A673 (cell line): ENCODE measurements at regions not wholly inside any gene's neighbourhood (a gene's known extent, or its start where the extent isn't known, plus 50 kb on each side); places are given as distances from the start of the nearest gene placed in this dataset.

Source experiments
- BruUV-seq: library from RNA; stranded (reverse); fragments of 400-500 nt; replicated peaks from 2 replicates; lab custom pipeline; 2021; lab: Mats Ljungman, UMichigan
- CTCF ChIA-PET: fragments of 300-600 bp; sonication (Branson Sonifier 250); formaldehyde crosslinking; loops from one replicate; lab custom pipeline; 2022; ENCODE audit warnings: antibody characterized with exemption; lab: Charles Lee
- POLR2A ChIA-PET: fragments of 300-600 bp; sonication (Branson Sonifier 250); formaldehyde crosslinking; loops from one replicate; lab custom pipeline; 2022; ENCODE audit warnings: antibody characterized with exemption; ENCODE audit not compliant: low non-redundant PET; lab: Charles Lee
- DNase-seq: peaks from one replicate; pipeline ENCODE4 v3.0.0-alpha.2; 2015; ENCODE audit warnings: low spot score
- H3K27ac ChIP-seq: fragments of 200-600 bp; sonication (generic); 2 replicates; pipeline ENCODE4 v1.5.1; 2016; ENCODE audit warnings: mixed run types, low read depth, mild to moderate bottlenecking, mixed read lengths, antibody characterized with exemption, low read length; ENCODE audit not compliant: poor library complexity, severe bottlenecking
- H3K27me3 ChIP-seq: fragments of 200-600 bp; sonication (generic); replicated peaks from 2 replicates; pipeline ENCODE4 v1.6.1; 2017; ENCODE audit warnings: mixed run types, low read depth, mild to moderate bottlenecking, mixed read lengths, antibody characterized with exemption, low read length; ENCODE audit not compliant: insufficient read depth, poor library complexity
- H3K36me3 ChIP-seq: fragments of 200-600 bp; sonication (generic); 2 replicates; pipeline ENCODE4 v1.6.1; 2016; ENCODE audit warnings: mixed run types, mild to moderate bottlenecking, mixed read lengths, antibody characterized with exemption, low read length; ENCODE audit not compliant: insufficient read depth, poor library complexity, severe bottlenecking
- H3K4me1 ChIP-seq: fragments of 200-600 bp; sonication (generic); 2 replicates; pipeline ENCODE4 v1.6.1; 2017; ENCODE audit warnings: mixed run types, mild to moderate bottlenecking, mixed read lengths, antibody characterized with exemption, low read length; ENCODE audit not compliant: insufficient read depth, poor library complexity, severe bottlenecking
- H3K4me3 ChIP-seq: fragments of 200-600 bp; sonication (generic); 2 replicates; pipeline ENCODE4 v1.5.1; 2016; ENCODE audit warnings: low read depth, mixed run types, mild to moderate bottlenecking, mixed read lengths, low read length; ENCODE audit not compliant: poor library complexity, severe bottlenecking
- H3K9me3 ChIP-seq: fragments of 200-600 bp; sonication (generic); 2 replicates; pipeline ENCODE4 v1.6.1; 2016; ENCODE audit warnings: mixed run types, low read depth, mild to moderate bottlenecking, mixed read lengths, antibody characterized with exemption, low read length; ENCODE audit not compliant: poor library complexity, severe bottlenecking
- EZH2 ChIP-seq: fragments of 200-600 bp; sonication (generic); IDR thresholded peaks from 2 replicates; pipeline ENCODE4 v1.6.1; 2017; ENCODE audit warnings: borderline replicate concordance, low read depth, mild to moderate bottlenecking, mixed read lengths, antibody characterized with exemption, low read length; ENCODE audit not compliant: poor library complexity, severe bottlenecking
- intact Hi-C: fragments of 100-400 bp; cut with micrococcal nuclease; formaldehyde crosslinking; loops from one replicate; pipeline ENCODE4 v1.10.0; 2022; ENCODE audit not compliant: unreplicated experiment
- TF ChIP-seq, protein P1 (sequence below): fragments of 300-800, 200-600 bp; sonication (generic); conservative IDR thresholded peaks from 2 replicates; pipeline ENCODE4 v1.5.1; 2017; ENCODE audit warnings: low read depth, mild to moderate bottlenecking, antibody characterized with exemption, low read length, moderate library complexity, mixed read lengths

DNA sequence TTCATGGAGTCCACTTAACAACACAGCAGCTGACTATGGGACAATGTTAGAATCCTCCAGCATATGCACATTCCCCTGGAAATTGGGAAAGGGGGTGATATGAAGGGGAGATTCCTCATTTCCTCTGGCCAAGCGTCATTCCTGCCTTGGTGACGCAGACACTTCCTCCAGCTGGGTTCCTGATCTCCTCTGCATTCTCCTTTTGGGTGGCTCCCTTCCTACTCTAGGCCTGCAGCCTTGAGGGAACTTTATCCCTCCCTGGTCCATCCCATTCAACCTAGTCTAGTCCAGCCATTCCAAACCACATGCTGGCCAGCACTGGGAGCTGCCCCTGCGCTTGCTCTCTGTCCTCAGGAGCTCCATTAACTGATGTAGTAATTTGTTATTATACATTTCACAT lies 216.8 kb downstream of the VAPA start:
- intact Hi-C loops: no loop called here
- H3K4me1 ChIP-seq: no peaks in the 10 kb centered on the region
- POLR2A ChIA-PET: no interaction called here
- CTCF ChIA-PET: no interaction called here
- DNase-seq: no peak
- TF ChIP-seq EZH2: no peak
- TF ChIP-seq, protein P1, sequence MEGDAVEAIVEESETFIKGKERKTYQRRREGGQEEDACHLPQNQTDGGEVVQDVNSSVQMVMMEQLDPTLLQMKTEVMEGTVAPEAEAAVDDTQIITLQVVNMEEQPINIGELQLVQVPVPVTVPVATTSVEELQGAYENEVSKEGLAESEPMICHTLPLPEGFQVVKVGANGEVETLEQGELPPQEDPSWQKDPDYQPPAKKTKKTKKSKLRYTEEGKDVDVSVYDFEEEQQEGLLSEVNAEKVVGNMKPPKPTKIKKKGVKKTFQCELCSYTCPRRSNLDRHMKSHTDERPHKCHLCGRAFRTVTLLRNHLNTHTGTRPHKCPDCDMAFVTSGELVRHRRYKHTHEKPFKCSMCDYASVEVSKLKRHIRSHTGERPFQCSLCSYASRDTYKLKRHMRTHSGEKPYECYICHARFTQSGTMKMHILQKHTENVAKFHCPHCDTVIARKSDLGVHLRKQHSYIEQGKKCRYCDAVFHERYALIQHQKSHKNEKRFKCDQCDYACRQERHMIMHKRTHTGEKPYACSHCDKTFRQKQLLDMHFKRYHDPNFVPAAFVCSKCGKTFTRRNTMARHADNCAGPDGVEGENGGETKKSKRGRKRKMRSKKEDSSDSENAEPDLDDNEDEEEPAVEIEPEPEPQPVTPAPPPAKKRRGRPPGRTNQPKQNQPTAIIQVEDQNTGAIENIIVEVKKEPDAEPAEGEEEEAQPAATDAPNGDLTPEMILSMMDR: no peak
- H3K36me3 ChIP-seq: no peaks in the 10 kb centered on the region
- no TSS peak for BruUV-seq
- H3K27ac ChIP-seq: no peak overlapping the region
- no peak overlapping the region for H3K4me3 ChIP-seq
- H3K27me3 ChIP-seq: no peaks in the 10 kb centered on the region
- H3K9me3 ChIP-seq: no peaks in the 10 kb centered on the region

DNA sequence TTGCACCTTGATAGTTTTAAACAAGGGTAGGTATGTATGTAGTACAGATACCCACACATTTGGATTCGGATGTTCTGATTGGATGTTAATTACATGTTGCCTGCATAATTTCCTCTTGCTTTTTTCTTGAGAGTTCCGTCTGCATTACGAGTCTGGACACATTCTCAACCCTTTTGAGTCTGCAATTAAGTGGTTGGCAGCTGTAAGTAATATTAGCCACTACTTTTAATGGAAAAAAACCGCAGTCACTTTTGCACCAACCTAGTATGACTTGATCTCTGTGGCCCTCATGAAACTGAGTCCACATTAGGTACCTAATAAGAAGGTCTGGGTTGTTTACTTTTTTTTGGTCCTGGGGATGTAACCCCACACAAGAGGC lies 217.3 kb downstream of the VAPA start:
- TF ChIP-seq EZH2: no peak
- TF ChIP-seq, protein P1: no peak
- Histone ChIP-seq H3K27ac (no peak overlapping the region), H3K36me3 (no peaks in the 10 kb centered on the region), H3K4me3 (no peak overlapping the region), H3K4me1 (no peaks in the 10 kb centered on the region), H3K9me3 (no peaks in the 10 kb centered on the region), H3K27me3 (no peaks in the 10 kb centered on the region)
- intact Hi-C loops: no loop called here
- no peak for DNase-seq
- BruUV-seq: no TSS peak
- POLR2A ChIA-PET: no interaction called here
- CTCF ChIA-PET: no interaction called here

GRCh38 chr18:10131460-10132395 lies 217.9 kb downstream of the VAPA start:
- BruUV-seq: no TSS peak
- ChIA-PET CTCF (no interaction called here), POLR2A (no interaction called here)
- H3K9me3 ChIP-seq: no peaks in the 10 kb centered on the region
- no peaks in the 10 kb centered on the region for H3K4me1 ChIP-seq
- H3K27me3 ChIP-seq: no peaks in the 10 kb centered on the region
- H3K36me3 ChIP-seq: no peaks in the 10 kb centered on the region
- TF ChIP-seq, protein P1: no peak
- no peak for TF ChIP-seq EZH2
- H3K4me3 ChIP-seq: no peak overlapping the region
- intact Hi-C loops: no loop called here
- no peak overlapping the region for H3K27ac ChIP-seq
- DNase-seq: no peak
